GM19395 (cell line): ENCODE measurements at regions not wholly inside any gene's neighbourhood (a gene's known extent, or its start where the extent isn't known, plus 50 kb on each side); places are given as distances from the start of the nearest gene placed in this dataset.

Source experiments
- ATAC-seq: cut with Tn5 transposase; IDR thresholded peaks from one replicate; pipeline ENCODE4 v1.9.1; 2021; ENCODE audit warnings: mild to moderate bottlenecking, moderate library complexity; ENCODE audit not compliant: unreplicated experiment

GRCh38 chr2:41527525-41528323 lies 520.1 kb upstream of the PKDCC start:
- ATAC-seq, result no peak

GRCh38 chr2:41535575-41535974 lies 512.2 kb upstream of the PKDCC start:
- ATAC-seq, result no peak

- ATAC-seq, result no peak
These were observed 507.4 kb upstream of the PKDCC start for GRCh38 chr2:41540272-41540998.

GRCh38 chr2:41543726-41544125 lies 504.1 kb upstream of the PKDCC start:
- ATAC-seq, result no peak

GRCh38 chr2:41544709-41545108 lies 503.1 kb upstream of the PKDCC start:
- no peak for ATAC-seq

GRCh38 chr2:41546031-41546430 lies 501.8 kb upstream of the PKDCC start:
- no peak for ATAC-seq

GRCh38 chr2:41568648-41569047 lies 479.2 kb upstream of the PKDCC start:
- ATAC-seq, result no peak

- no peak for ATAC-seq
These were observed 475.7 kb upstream of the PKDCC start for GRCh38 chr2:41572154-41572553.

- ATAC-seq, result no peak
These were observed 471.4 kb upstream of the PKDCC start for GRCh38 chr2:41576423-41576822.

GRCh38 chr2:41579806-41580205 lies 468.0 kb upstream of the PKDCC start:
- ATAC-seq, result no peak

- ATAC-seq, result no peak
These were observed 467.0 kb upstream of the PKDCC start for GRCh38 chr2:41580806-41581205.

- ATAC-seq, result no peak
These were observed 452.6 kb upstream of the PKDCC start for GRCh38 chr2:41595240-41595639.

- no peak for ATAC-seq
These were observed 450.1 kb upstream of the PKDCC start for GRCh38 chr2:41597680-41598079.

GRCh38 chr2:41598161-41598894 lies 449.5 kb upstream of the PKDCC start:
- no peak for ATAC-seq

GRCh38 chr2:41600460-41600859 lies 447.4 kb upstream of the PKDCC start:
- no peak for ATAC-seq

GRCh38 chr2:41602341-41602740 lies 445.5 kb upstream of the PKDCC start:
- ATAC-seq, result no peak

- ATAC-seq, result no peak
These were observed 442.5 kb upstream of the PKDCC start for GRCh38 chr2:41605311-41605710.

GRCh38 chr2:41605914-41606313 lies 441.9 kb upstream of the PKDCC start:
- no peak for ATAC-seq

- ATAC-seq, result no peak
These were observed 437.2 kb upstream of the PKDCC start for GRCh38 chr2:41610501-41611190.

- no peak for ATAC-seq
These were observed 429.1 kb upstream of the PKDCC start for GRCh38 chr2:41618754-41619153.

- no peak for ATAC-seq
These were observed 426.7 kb upstream of the PKDCC start for GRCh38 chr2:41621095-41621494.
